ENCODE measurements at regions not wholly inside any gene's neighbourhood (a gene's known extent, or its start where the extent isn't known, plus 50 kb on each side); places are given as distances from the start of the nearest gene placed in this dataset.

- TF ChIP-seq CTCF (IDR thresholded peaks at IDR 0.05; ENCODE audit: insufficient read depth, low read length, poor library complexity, severe bottlenecking): no peak
- Histone ChIP-seq H3K36me3 (ENCODE audit: control insufficient read depth, insufficient read depth, low read length) (no peaks in the 10 kb centered on the region), H3K4me3 (replicated peaks; ENCODE audit: low read depth, low read length) (no peak overlapping the region), H3K27me3 (replicated peaks; ENCODE audit: control insufficient read depth, insufficient read depth, low read length) (no peaks in the 10 kb centered on the region)
- no peak for DNase-seq (ENCODE audit: extremely low read depth, insufficient read length)
These were observed 274.8 kb upstream of the BTBD3 start for GRCh38 chr20:11642866-11643265.

GRCh38 chr20:11646359-11646758 is 271.3 kb upstream of the BTBD3 start:
- TF ChIP-seq CTCF (IDR thresholded peaks at IDR 0.05; ENCODE audit: insufficient read depth, low read length, poor library complexity, severe bottlenecking): no peak
- Histone ChIP-seq H3K36me3 (ENCODE audit: control insufficient read depth, insufficient read depth, low read length) (no peaks in the 10 kb centered on the region), H3K27me3 (replicated peaks; ENCODE audit: control insufficient read depth, insufficient read depth, low read length) (no peaks in the 10 kb centered on the region), H3K4me3 (replicated peaks; ENCODE audit: low read depth, low read length) (no peak overlapping the region)
- no peak for DNase-seq (ENCODE audit: extremely low read depth, insufficient read length)

- TF ChIP-seq CTCF (IDR thresholded peaks at IDR 0.05; ENCODE audit: insufficient read depth, low read length, poor library complexity, severe bottlenecking): no peak
- no peak for DNase-seq (ENCODE audit: extremely low read depth, insufficient read length)
These were observed 267.1 kb upstream of the BTBD3 start for GRCh38 chr20:11650566-11650965.

GRCh38 chr20:11651138-11651537 is 266.6 kb upstream of the BTBD3 start:
- TF ChIP-seq CTCF (IDR thresholded peaks at IDR 0.05; ENCODE audit: insufficient read depth, low read length, poor library complexity, severe bottlenecking): no peak

More at GRCh38 chr20:11650566-11650965, 267.1 kb upstream of the BTBD3 start:
- no peaks in the 10 kb centered on the region for H3K36me3 ChIP-seq (ENCODE audit: control insufficient read depth, insufficient read depth, low read length)
- H3K4me3 ChIP-seq (replicated peaks; ENCODE audit: low read depth, low read length): no peak overlapping the region
- H3K27me3 ChIP-seq (replicated peaks; ENCODE audit: control insufficient read depth, insufficient read depth, low read length): no peaks in the 10 kb centered on the region

GRCh38 chr20:11651647-11652046 is 266.0 kb upstream of the BTBD3 start:
- TF ChIP-seq CTCF (IDR thresholded peaks at IDR 0.05; ENCODE audit: insufficient read depth, low read length, poor library complexity, severe bottlenecking): no peak
- Histone ChIP-seq H3K27me3 (replicated peaks; ENCODE audit: control insufficient read depth, insufficient read depth, low read length) (no peaks in the 10 kb centered on the region), H3K4me3 (replicated peaks; ENCODE audit: low read depth, low read length) (no peak overlapping the region), H3K36me3 (ENCODE audit: control insufficient read depth, insufficient read depth, low read length) (no peaks in the 10 kb centered on the region)
- no peak for DNase-seq (ENCODE audit: extremely low read depth, insufficient read length)

More at GRCh38 chr20:11651138-11651537, 266.6 kb upstream of the BTBD3 start:
- H3K36me3 ChIP-seq (ENCODE audit: control insufficient read depth, insufficient read depth, low read length): no peaks in the 10 kb centered on the region
- H3K27me3 ChIP-seq (replicated peaks; ENCODE audit: control insufficient read depth, insufficient read depth, low read length): no peaks in the 10 kb centered on the region
- H3K4me3 ChIP-seq (replicated peaks; ENCODE audit: low read depth, low read length): no peak overlapping the region
- no peak for DNase-seq (ENCODE audit: extremely low read depth, insufficient read length)

GRCh38 chr20:11652128-11652527 is 265.6 kb upstream of the BTBD3 start:
- H3K36me3 ChIP-seq (ENCODE audit: control insufficient read depth, insufficient read depth, low read length): no peaks in the 10 kb centered on the region
- TF ChIP-seq CTCF (IDR thresholded peaks at IDR 0.05; ENCODE audit: insufficient read depth, low read length, poor library complexity, severe bottlenecking): no peak
- DNase-seq (ENCODE audit: extremely low read depth, insufficient read length): no peak

More at GRCh38 chr20:11652128-11652527, 265.6 kb upstream of the BTBD3 start:
- H3K4me3 ChIP-seq (replicated peaks; ENCODE audit: low read depth, low read length): no peak overlapping the region
- no peaks in the 10 kb centered on the region for H3K27me3 ChIP-seq (replicated peaks; ENCODE audit: control insufficient read depth, insufficient read depth, low read length)
